ENCODE measurements at regions not wholly inside any gene's neighbourhood (a gene's known extent, or its start where the extent isn't known, plus 50 kb on each side); places are given as distances from the start of the nearest gene placed in this dataset.
"Not testable (repeated sequence)": the region's sequence is repeated elsewhere in the genome, so short reads cannot be mapped to it uniquely, and the experiment has no call there.

DNA sequence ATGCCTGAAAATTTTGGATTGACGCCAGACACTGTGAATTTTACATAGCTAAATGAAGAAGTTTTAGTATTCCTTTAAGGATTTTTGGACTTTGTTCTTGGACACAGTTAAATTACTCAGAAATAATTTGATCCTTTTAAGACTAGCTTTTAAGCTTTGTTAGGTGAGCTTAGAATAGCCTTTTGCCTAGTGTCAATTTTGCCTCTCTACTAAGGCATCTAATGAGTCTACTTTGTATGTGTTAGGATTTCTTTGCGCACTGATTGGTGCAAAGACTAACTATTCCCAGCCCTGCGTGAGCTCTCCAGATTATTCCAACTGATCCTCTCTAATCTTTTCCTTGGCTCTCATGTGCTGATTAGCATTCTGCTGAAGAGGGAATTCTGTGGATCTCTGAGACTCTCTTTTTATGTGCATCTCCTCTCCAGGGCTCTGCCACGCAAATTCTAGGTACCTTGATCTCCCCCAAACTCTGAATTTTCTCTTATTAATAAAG, 128.1 kb upstream of the BCL9 start:
- no peak overlapping the region for H3K27ac ChIP-seq
- 75 to 77% methylated on average over 4 of the region's 4 CpGs for WGBS, 2 donors
- intact Hi-C loops (cut with DNase I), result no loop called here
- H3K4me1 ChIP-seq, result no peaks in the 10 kb centered on the region
- TF ChIP-seq, protein P1, sequence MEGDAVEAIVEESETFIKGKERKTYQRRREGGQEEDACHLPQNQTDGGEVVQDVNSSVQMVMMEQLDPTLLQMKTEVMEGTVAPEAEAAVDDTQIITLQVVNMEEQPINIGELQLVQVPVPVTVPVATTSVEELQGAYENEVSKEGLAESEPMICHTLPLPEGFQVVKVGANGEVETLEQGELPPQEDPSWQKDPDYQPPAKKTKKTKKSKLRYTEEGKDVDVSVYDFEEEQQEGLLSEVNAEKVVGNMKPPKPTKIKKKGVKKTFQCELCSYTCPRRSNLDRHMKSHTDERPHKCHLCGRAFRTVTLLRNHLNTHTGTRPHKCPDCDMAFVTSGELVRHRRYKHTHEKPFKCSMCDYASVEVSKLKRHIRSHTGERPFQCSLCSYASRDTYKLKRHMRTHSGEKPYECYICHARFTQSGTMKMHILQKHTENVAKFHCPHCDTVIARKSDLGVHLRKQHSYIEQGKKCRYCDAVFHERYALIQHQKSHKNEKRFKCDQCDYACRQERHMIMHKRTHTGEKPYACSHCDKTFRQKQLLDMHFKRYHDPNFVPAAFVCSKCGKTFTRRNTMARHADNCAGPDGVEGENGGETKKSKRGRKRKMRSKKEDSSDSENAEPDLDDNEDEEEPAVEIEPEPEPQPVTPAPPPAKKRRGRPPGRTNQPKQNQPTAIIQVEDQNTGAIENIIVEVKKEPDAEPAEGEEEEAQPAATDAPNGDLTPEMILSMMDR (IDR thresholded peaks at IDR 0.05), result no peak
- peaks cover 0 to 29% (median 4%) of the 10 kb centered on the region in 11 donors for H3K9me3 ChIP-seq
- H3K36me3 ChIP-seq, result no peaks in the 10 kb centered on the region
- DNase-seq, result no peak
- ATAC-seq, result no peak
- no peak overlapping the region for H3K4me3 ChIP-seq
- H3K27me3 ChIP-seq, result peaks cover 0 to 5% (median 0%) of the 10 kb centered on the region in 7 donors

DNA sequence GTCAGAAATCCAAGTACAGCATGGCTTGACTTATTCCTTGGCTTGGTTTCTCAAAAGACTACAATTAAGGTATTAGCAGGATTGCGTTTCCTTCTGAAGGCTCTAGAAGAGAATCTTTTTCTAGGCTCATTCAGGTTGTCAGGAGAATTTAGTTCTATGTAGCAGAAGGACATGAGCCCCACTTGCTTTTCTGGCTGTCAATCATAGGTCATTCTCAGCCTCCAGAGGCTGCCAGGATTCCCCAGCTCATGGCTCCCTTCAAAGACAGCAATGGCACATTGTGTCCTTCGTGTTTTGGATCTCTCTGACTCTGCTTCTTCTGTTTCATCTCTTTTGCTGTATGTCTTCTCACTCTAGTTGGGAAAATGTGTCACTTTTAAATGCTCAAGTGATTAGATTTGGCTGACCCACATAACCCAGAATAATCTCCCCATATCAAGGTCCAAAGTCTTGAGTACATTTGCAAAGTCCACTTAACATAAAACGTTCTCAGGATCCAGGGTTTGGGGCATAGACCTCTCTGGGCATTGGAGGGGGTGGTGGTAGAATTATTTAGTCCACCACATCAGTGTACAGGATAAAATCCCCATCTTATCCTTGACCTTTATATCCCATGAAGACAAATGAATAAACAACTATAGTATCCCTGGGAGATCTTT, 126.7 kb upstream of the BCL9 start:
- ATAC-seq (no peak), DNase-seq (no peak)
- H3K27me3 ChIP-seq, result peaks cover 0 to 10% (median 0%) of the 10 kb centered on the region in 7 donors
- no peaks in the 10 kb centered on the region for H3K36me3 ChIP-seq
- H3K27ac ChIP-seq, result no peak overlapping the region
- peaks cover 0 to 23% (median 4%) of the 10 kb centered on the region in 11 donors for H3K9me3 ChIP-seq
- WGBS, 2 donors, result 63 to 65% methylated on average over 3 of the region's 3 CpGs
- TF ChIP-seq, protein P1 (IDR thresholded peaks at IDR 0.05), result no peak
- no peak overlapping the region for H3K4me3 ChIP-seq
- H3K4me1 ChIP-seq, result no peaks in the 10 kb centered on the region
- intact Hi-C loops (cut with DNase I), result no loop called here

- peaks cover 0 to 10% (median 1%) of the 10 kb centered on the region in 7 donors for H3K27me3 ChIP-seq
- no peaks in the 10 kb centered on the region for H3K4me1 ChIP-seq
- H3K4me3 ChIP-seq, result no peak overlapping the region
- WGBS, 2 donors, result 72 to 79% methylated on average over 5 of the region's 5 CpGs
- peaks cover 0 to 6% (median 0%) of the 10 kb centered on the region in 11 donors for H3K9me3 ChIP-seq
- no peak overlapping the region for H3K27ac ChIP-seq
- H3K36me3 ChIP-seq, result no peaks in the 10 kb centered on the region
- no peak for DNase-seq
- no peak for ATAC-seq
- intact Hi-C loops (cut with DNase I), result no loop called here
- TF ChIP-seq, protein P1 (IDR thresholded peaks at IDR 0.05), result no peak
Observed at GRCh38 chr1:147417024-147417423, 124.3 kb upstream of the BCL9 start.

GRCh38 chr1:147423100-147423827, 118.0 kb upstream of the BCL9 start:
- H3K27me3 ChIP-seq; ATAC-seq; intact Hi-C loops (cut with DNase I): not testable (repeated sequence)

More at GRCh38 chr1:147423100-147423827, 118.0 kb upstream of the BCL9 start:
- H3K27ac ChIP-seq, H3K4me3 ChIP-seq, DNase-seq, H3K4me1 ChIP-seq, H3K9me3 ChIP-seq, H3K36me3 ChIP-seq: not testable (repeated sequence)
- 78 to 83% methylated on average over 31 of the region's 31 CpGs for WGBS, 2 donors
